22Rv1 (cell line): ENCODE measurements at regions not wholly inside any gene's neighbourhood (a gene's known extent, or its start where the extent isn't known, plus 50 kb on each side); places are given as distances from the start of the nearest gene placed in this dataset.

ENCODE experiments used
- ZFX ChIP-seq: fragments of 450-650 bp; IDR thresholded peaks from 2 replicates; pipeline ENCODE4 v1.6.1; 2017; ENCODE audit warnings: antibody characterized with exemption, borderline replicate concordance
- TF ChIP-seq, protein P1 (sequence below): fragments of 450-650 bp; IDR thresholded peaks from 2 replicates; pipeline ENCODE4 v1.5.1; 2017; ENCODE audit warnings: mild to moderate bottlenecking

DNA sequence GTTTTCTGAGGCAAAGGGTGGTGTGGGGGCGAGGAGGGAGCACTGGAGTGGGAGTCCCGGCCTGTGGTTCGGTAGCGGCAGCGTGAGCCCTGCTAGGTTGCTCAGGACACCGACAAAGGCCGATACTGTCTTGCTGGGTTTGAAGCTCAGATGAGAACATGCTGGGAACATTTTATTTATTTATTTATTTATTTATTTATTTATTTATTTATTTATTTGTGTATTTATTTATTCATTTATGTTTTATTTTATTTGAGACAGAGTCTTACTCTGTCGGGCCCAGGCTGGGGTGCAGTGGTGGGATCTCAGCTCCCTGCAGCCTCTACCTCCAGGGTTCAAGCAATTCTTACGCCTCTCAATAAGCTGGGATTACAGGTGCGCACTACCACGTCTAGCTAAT is 117.9 kb upstream of the GSE1 start:
- TF ChIP-seq, protein P1, sequence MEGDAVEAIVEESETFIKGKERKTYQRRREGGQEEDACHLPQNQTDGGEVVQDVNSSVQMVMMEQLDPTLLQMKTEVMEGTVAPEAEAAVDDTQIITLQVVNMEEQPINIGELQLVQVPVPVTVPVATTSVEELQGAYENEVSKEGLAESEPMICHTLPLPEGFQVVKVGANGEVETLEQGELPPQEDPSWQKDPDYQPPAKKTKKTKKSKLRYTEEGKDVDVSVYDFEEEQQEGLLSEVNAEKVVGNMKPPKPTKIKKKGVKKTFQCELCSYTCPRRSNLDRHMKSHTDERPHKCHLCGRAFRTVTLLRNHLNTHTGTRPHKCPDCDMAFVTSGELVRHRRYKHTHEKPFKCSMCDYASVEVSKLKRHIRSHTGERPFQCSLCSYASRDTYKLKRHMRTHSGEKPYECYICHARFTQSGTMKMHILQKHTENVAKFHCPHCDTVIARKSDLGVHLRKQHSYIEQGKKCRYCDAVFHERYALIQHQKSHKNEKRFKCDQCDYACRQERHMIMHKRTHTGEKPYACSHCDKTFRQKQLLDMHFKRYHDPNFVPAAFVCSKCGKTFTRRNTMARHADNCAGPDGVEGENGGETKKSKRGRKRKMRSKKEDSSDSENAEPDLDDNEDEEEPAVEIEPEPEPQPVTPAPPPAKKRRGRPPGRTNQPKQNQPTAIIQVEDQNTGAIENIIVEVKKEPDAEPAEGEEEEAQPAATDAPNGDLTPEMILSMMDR: no peak
- TF ChIP-seq ZFX: no peak
